Epithelial cell of proximal tubule (primary cell): ENCODE measurements at regions not wholly inside any gene's neighbourhood (a gene's known extent, or its start where the extent isn't known, plus 50 kb on each side); places are given as distances from the start of the nearest gene placed in this dataset.
"Not testable (repeated sequence)": the region's sequence is repeated elsewhere in the genome, so short reads cannot be mapped to it uniquely, and the experiment has no call there.

Source experiments
- DNase-seq: peaks from one replicate; pipeline ENCODE4 v3.0.0-alpha.2; 2011; ENCODE audit warnings: low read depth
- H3K4me3 ChIP-seq: 2 replicates; pipeline ENCODE4 v1.5.1; 2011; ENCODE audit warnings: low read depth, mild to moderate bottlenecking, low read length

DNA sequence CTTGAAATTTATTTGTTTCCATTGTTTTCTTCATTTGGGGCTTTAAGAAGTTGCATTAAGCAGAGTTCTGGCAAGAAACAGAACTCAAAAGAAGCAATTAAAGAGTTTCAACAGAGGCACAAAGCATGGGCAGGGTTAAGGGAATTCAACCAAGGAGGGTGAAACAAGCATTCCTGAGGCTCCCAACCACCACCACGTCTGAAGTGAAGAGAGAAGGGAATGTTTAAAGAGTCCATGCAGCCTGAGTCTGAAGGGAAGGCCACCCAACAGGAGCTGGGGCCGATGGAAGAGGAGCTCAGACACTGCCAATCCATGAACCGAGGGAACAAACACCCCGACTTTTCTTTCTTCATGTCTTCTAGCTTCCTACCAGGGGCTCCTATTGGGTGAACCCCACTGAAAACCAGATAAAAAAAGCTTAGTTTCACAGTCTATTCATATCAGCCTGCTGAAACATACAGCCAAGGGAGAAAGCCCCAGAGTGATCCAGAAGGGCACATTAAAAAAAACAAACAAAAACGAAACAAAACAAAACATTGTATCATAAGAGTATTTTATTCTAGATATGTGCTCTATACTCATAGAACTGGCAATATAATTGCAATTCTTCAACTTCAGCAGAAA lies 168.9 kb downstream of the SPDYE17 start:
- not testable (repeated sequence) for DNase-seq, H3K4me3 ChIP-seq

GRCh38 chr7:76862241-76862640 lies 169.9 kb downstream of the SPDYE17 start:
- H3K4me3 ChIP-seq, DNase-seq: not testable (repeated sequence)

DNA sequence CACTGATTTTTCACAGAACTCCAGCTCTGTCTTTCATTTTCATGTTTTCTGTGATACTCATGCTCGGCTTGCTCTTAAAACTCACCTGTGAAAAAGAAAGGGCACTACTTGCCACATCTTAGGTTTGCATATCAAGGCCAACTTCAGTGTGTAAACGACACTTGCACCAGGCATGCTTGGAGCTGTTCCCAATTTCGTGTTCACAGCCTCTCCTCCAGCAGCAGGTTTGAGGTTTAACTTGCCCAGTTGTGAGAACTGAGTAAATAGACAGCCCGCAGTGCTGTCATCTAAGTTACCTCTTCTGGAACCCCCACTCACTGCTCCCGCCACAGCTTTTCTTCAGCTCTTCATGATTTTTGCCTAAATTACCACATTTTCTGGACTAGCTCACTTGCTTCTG lies 172.2 kb downstream of the SPDYE17 start:
- DNase-seq, H3K4me3 ChIP-seq: not testable (repeated sequence)

DNA sequence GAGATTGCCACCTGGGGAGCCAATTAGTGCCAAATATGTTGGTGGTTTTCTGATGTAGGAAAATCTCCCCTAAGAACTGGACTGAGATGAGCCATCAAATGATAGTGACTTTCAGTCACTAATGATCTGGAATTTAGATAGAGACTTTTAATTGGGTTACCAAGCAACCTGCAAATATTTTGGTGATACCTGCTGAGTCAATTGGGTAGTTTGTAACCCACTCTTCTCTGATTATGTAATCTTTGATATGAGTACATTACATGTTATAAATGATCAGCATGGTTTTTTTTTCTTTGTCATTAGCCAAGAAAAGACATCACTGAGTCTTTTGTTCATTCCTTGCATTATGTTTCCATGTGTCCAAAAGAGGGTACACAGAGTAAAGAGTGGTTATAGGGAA lies 177.5 kb downstream of the SPDYE17 start:
- H3K4me3 ChIP-seq, DNase-seq: not testable (repeated sequence)

GRCh38 chr7:76852787-76853584 lies 179.2 kb downstream of the SPDYE17 start:
- not testable (repeated sequence) for DNase-seq, H3K4me3 ChIP-seq

GRCh38 chr7:76852362-76852761 lies 179.8 kb downstream of the SPDYE17 start:
- not testable (repeated sequence) for H3K4me3 ChIP-seq, DNase-seq

GRCh38 chr7:76851617-76852016 lies 180.5 kb downstream of the SPDYE17 start:
- DNase-seq: not testable (repeated sequence)

GRCh38 chr7:76849887-76850563 lies 182.1 kb downstream of the SPDYE17 start:
- H3K4me3 ChIP-seq, DNase-seq: not testable (repeated sequence)

More at GRCh38 chr7:76851617-76852016, 180.5 kb downstream of the SPDYE17 start:
- H3K4me3 ChIP-seq: not testable (repeated sequence)

DNA sequence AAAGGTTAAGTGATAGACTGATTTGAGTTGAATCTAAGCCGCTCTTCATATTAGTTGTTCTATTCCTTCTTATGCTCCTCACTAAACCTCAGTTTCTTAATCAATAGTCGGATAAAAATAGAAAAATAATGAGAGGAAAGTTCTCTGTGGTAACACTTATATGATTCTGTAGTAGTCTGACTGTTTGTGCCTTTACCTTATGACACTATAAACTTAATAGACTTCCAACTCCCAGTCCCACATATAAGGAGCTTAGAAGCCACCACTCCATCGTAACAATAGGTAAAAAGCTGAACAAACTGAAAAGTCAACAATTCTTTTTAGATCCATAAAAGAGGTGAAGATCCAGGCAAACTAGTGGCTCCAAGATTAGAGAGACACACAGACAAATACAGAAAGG lies 192.3 kb downstream of the SPDYE17 start:
- H3K4me3 ChIP-seq, DNase-seq: not testable (repeated sequence)

DNA sequence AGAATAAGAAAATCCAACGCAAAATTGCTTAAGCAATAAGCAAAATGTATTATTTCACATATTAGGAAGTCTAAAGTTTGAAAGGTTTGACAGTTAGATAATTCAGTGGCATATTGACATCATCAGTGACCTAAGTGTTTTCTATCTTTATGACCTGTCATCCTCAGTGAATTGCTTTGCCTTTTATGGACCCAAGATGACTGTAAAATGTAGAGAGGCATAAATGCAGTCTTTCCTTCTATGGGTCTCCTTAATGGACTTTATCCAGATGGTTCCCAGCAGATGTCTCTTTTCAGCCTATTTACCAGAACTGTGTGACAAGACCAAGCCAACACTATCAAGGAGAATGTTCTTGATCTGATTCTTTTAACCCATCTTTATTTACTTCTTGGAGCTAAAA lies 192.9 kb downstream of the SPDYE17 start:
- not testable (repeated sequence) for H3K4me3 ChIP-seq, DNase-seq

DNA sequence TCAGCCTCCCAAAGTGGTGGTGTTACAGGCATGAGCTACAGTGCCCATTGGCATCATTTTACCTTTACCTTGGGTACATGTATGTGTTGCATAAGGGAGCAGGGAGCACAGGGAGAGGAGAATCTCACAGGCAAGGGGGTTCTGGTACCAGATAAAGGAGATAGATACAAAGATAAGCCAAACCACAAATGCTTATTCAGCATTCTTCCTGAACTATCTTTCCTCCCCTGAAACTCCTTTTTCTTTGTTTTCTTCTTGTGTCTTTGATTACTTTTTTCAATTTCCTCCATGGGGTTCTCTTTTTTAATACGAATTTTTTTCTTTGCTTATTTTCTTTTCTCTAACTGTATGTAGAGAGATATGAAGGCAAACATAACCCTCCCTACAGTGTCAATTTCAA lies 193.8 kb downstream of the SPDYE17 start:
- not testable (repeated sequence) for DNase-seq

DNA sequence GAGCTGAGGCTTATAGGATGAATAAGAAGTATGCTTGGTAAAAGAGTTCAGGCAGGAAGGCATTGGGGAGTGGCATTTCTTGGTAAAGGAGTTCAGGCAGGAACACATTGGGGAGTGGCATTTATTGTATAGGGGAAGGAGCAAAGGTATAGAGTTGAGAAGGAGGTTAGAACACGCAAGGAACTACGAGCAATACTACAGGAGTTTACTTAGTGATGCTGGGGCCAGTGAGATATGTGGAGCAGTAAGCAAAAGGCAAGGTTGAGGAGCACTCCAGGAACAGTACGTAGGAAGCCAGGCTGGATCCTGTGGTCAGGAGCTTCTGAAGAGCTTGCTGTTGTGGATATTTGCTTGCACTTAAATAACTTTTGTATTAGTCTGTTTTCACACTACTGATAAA lies 202.2 kb upstream of the POMZP3 start:
- H3K4me3 ChIP-seq, DNase-seq: not testable (repeated sequence)

More for the DNA sequence above, 193.8 kb downstream of the SPDYE17 start:
- H3K4me3 ChIP-seq: not testable (repeated sequence)

DNA sequence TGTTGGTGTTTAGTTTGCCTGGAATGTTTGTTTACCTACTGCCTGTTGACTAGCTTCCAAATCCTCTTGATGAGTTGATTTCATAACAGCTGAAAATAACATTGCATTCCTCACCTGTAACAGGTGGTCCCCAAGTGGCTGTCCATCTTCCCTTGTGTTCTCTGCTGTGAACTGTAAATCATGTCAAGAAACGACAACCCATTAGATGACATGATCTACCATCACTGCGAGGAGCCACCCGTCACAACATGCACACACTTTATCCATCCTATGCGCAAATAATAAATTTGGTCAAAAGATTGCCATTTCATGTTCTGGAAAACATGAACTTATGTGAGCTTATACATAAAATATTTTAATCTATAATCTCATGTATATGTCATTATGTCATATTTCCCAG lies 199.1 kb upstream of the POMZP3 start:
- H3K4me3 ChIP-seq, DNase-seq: not testable (repeated sequence)

- H3K4me3 ChIP-seq, DNase-seq: not testable (repeated sequence)
Observed at GRCh38 chr7:76809856-76810255, 182.8 kb upstream of the POMZP3 start.

DNA sequence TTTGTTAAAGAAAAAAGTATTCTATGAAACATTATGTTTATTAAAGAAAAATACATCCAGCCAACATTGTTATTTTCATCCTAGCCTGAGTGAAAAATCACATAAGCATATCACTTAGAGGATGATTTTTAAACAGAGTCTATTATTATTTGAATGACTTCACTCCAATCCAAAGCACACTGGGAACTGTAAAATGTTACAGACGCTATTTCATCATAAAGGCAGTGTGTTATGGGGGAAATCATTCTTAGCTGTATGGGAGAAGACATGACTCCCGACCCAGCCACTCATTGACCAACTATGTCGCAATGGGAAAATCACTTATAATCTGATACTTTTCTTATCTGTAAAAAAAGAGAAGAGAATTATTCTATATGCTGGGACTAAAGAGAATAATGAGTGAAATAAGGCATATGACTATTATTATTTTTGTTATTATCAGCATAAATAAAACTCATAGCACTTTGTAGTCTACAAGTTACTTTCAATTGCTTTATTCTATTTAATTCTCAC lies 180.6 kb upstream of the POMZP3 start:
- not testable (repeated sequence) for H3K4me3 ChIP-seq, DNase-seq

GRCh38 chr7:76806460-76806859 lies 179.4 kb upstream of the POMZP3 start:
- not testable (repeated sequence) for H3K4me3 ChIP-seq, DNase-seq

DNA sequence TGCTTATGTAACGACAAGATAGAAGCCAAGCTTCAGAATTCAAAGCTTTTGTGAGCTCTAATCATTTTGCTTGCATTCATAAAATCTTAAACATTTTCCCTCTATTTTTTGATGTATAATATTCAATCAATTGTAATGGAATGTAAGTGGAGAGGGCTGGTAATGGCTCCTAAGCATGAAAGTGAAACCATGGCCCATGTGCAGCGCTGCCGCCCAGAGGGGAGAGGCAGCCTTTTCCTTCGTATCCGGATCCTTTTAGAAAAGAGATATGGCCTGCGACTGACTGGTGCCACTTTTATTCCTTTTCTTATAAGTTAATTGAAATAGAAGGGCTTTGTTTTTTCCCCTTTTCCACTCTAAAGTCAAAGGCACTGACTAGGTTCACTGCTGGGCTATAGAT lies 178.9 kb upstream of the POMZP3 start:
- H3K4me3 ChIP-seq, DNase-seq: not testable (repeated sequence)

DNA sequence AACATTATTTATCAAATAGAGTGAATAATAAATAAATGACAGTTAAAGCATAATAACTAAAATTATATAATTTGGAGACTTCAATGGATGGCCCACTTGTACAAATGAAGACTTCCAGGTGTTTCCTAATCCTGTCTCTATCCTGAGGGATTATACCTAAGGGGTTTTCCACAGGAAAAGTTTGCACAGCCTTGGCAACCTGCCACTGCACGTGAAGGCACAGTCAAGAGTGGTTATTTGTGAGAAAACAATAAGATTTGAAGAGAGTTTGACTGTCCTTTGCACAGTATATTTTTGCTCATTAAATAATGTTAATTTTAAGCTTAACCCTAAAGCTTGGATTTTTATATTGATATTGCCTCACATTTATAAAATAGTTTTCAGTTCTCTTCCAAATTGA lies 178.2 kb upstream of the POMZP3 start:
- not testable (repeated sequence) for H3K4me3 ChIP-seq, DNase-seq

DNA sequence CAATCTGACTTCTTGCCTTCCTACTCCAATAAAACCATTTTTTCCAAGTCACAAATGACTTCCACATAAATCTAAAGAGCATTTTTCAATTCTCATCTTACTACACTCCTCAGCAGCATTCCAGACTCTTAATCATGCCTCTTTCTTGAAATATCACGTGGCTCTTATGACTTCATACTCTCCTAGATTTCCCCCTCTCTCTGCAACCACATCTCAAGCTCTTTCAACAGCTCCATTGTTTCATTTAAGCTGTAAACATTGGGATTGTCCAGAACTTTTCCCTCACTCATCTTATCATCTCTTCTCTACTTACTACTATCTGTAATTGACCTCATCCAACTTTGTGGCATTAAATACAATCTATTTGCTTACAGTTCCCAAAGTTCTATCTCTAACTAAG lies 170.6 kb upstream of the POMZP3 start:
- not testable (repeated sequence) for DNase-seq, H3K4me3 ChIP-seq

DNA sequence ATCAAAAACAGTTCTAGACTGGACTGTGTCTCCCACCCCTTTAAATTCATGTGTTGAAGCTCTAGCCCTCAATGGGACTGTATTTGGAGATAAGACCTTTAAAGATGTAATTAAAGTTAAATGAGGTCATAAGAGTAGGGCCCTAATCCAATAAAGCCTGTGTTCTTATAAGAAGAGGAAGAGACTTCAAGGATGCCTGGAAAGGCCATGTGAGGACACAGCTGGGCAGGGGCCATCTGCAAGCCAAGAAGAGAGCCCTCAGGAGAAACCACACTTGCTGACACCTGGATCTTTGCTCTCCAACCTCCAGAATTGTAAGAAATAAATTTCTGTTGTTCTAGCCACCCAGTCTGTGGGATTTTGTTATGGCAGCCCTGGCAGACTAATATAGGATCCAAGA lies 153.6 kb upstream of the POMZP3 start:
- DNase-seq, H3K4me3 ChIP-seq: not testable (repeated sequence)
